HG02981 (cell line): ENCODE measurements at regions not wholly inside any gene's neighbourhood (a gene's known extent, or its start where the extent isn't known, plus 50 kb on each side); places are given as distances from the start of the nearest gene placed in this dataset.
"Not testable (repeated sequence)": the region's sequence is repeated elsewhere in the genome, so short reads cannot be mapped to it uniquely, and the experiment has no call there.

Source experiments
- ATAC-seq: cut with Tn5 transposase; IDR thresholded peaks from one replicate; pipeline ENCODE4 v1.9.1; 2021; ENCODE audit warnings: mild to moderate bottlenecking, moderate library complexity; ENCODE audit not compliant: unreplicated experiment

- ATAC-seq, result not testable (repeated sequence)
These were observed 694.5 kb downstream of the CBLN4 start for GRCh38 chr20:55310844-55311243.

GRCh38 chr20:55291261-55291660 lies 714.1 kb downstream of the CBLN4 start:
- no peak for ATAC-seq

- no peak for ATAC-seq
These were observed 721.4 kb downstream of the CBLN4 start for GRCh38 chr20:55283889-55284288.

- ATAC-seq, result no peak
These were observed 732.2 kb downstream of the CBLN4 start for GRCh38 chr20:55273149-55273548.

- no peak for ATAC-seq
These were observed 733.9 kb downstream of the CBLN4 start for GRCh38 chr20:55271371-55271770.

GRCh38 chr20:55269913-55270312 lies 735.4 kb downstream of the CBLN4 start:
- no peak for ATAC-seq

- ATAC-seq, result no peak
These were observed 739.0 kb downstream of the CBLN4 start for GRCh38 chr20:55266361-55266760.

- no peak for ATAC-seq
These were observed 740.5 kb downstream of the CBLN4 start for GRCh38 chr20:55264703-55265239.

- ATAC-seq, result no peak
These were observed 746.8 kb downstream of the CBLN4 start for GRCh38 chr20:55258559-55258958.

GRCh38 chr20:55255016-55255415 lies 750.3 kb downstream of the CBLN4 start:
- ATAC-seq, result no peak

- no peak for ATAC-seq
These were observed 751.5 kb downstream of the CBLN4 start for GRCh38 chr20:55253781-55254180.

- no peak for ATAC-seq
These were observed 752.8 kb downstream of the CBLN4 start for GRCh38 chr20:55252521-55252920.

GRCh38 chr20:55251170-55251569 lies 754.1 kb downstream of the CBLN4 start:
- no peak for ATAC-seq

- ATAC-seq, result no peak
These were observed 762.5 kb downstream of the CBLN4 start for GRCh38 chr20:55242853-55243252.

GRCh38 chr20:55239269-55239668 lies 763.9 kb downstream of the DOK5 start:
- ATAC-seq, result no peak

GRCh38 chr20:55232647-55233046 lies 757.3 kb downstream of the DOK5 start:
- no peak for ATAC-seq

GRCh38 chr20:55229451-55229850 lies 754.1 kb downstream of the DOK5 start:
- ATAC-seq, result no peak

- ATAC-seq, result no peak
These were observed 741.3 kb downstream of the DOK5 start for GRCh38 chr20:55216525-55217242.

GRCh38 chr20:55213653-55214052 lies 738.3 kb downstream of the DOK5 start:
- ATAC-seq, result no peak

GRCh38 chr20:55211481-55211880 lies 736.1 kb downstream of the DOK5 start:
- ATAC-seq, result no peak

- ATAC-seq, result no peak
These were observed 730.3 kb downstream of the DOK5 start for GRCh38 chr20:55205665-55206064.

- no peak for ATAC-seq
These were observed 724.9 kb downstream of the DOK5 start for GRCh38 chr20:55200317-55200716.

GRCh38 chr20:55194947-55195346 lies 719.6 kb downstream of the DOK5 start:
- no peak for ATAC-seq
